HuH-7 (cell line): ENCODE measurements at regions not wholly inside any gene's neighbourhood (a gene's known extent, or its start where the extent isn't known, plus 50 kb on each side); places are given as distances from the start of the nearest gene placed in this dataset.

ENCODE experiments used
- DNase-seq: peaks from one replicate; pipeline ENCODE4 v3.0.0; 2011; ENCODE audit warnings: low spot score

GRCh38 chr13:104045907-104046306 is 979.7 kb upstream of the SLC10A2 start:
- DNase-seq, result no peak

DNA sequence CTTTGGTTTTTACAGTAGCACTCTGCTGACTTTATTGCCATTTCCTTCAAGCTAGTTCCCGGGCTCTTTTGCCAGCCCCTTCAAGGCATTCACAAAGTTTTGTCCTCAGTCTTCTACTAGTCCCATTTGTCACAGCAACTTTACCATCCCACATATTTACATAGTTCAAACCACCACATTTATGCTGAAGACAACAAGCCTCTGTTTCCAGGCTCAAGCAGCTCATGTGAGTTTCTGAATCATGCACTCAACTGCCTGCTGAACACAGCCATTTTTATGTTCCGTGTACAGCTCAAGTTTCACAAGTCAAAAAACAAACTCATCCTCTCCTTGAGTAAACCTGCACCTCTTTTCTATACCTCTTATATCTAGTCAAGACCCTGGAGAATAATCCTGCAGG is 977.0 kb upstream of the SLC10A2 start:
- no peak for DNase-seq

- DNase-seq, result no peak
Measured at GRCh38 chr13:104034891-104035290, 968.7 kb upstream of the SLC10A2 start.

GRCh38 chr13:104025303-104025702 is 959.1 kb upstream of the SLC10A2 start:
- no peak for DNase-seq

DNA sequence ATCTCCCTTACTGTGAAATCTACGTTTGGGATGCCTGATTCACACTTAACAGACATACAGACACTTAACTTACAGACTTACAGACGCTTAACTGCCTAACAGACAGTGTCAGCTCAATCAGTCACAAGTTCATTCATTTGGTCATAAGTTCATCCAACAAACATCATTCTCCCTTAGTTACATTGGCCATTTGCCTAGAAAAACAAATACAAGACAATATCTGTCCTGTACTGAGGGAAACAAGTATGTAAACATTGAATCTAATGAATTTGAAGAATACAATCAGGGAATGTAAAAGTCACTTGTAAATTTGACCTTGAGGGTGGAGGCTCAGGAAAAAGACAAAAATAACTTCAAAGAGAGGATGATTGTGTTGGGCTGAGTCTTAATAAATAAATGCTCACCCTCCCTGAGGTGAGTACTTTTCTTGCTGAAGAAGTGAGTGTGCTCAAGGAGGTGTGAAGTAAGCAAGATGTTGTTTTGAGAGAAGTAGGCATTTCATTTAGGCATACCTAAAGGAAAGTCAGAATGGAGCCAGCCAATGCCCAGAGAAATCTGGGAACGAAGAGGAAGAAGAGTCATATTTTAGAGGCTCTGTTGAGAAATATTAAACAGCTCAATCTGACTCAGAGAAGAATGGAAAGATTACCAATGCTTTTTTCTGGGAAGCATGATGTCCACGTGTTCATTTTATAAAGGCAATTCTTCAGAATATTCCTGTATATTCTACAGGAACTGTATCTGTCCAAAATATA is 958.4 kb upstream of the SLC10A2 start:
- DNase-seq, result no peak

DNA sequence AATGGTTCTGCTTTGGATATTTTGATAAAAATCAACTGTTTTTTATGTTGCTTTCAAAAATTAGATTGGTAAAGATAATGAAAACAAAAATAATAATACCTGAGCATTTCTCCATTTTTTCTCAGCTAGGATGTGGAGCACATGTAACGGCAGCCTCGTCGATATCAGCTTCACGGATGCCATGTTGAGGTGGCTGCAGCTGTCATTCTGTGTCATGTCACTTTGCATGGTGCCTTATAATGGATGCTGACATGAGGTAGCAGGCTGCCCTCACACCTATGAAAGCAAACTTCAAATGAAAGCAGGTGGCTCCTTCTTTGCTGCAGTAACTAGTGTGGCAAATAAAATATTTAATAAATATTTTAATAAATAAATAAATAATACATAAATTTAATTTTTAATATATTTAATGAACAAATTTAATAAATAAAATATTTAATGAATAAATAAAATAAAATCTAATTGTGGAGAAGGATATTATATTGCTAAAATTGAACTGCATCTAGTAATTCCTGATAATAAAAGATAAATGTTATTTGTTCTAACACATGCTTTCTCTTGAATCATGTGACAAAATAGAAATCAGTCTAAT is 955.7 kb upstream of the SLC10A2 start:
- DNase-seq, result no peak

- DNase-seq, result no peak
Measured at GRCh38 chr13:104017317-104017716, 951.1 kb upstream of the SLC10A2 start.

DNA sequence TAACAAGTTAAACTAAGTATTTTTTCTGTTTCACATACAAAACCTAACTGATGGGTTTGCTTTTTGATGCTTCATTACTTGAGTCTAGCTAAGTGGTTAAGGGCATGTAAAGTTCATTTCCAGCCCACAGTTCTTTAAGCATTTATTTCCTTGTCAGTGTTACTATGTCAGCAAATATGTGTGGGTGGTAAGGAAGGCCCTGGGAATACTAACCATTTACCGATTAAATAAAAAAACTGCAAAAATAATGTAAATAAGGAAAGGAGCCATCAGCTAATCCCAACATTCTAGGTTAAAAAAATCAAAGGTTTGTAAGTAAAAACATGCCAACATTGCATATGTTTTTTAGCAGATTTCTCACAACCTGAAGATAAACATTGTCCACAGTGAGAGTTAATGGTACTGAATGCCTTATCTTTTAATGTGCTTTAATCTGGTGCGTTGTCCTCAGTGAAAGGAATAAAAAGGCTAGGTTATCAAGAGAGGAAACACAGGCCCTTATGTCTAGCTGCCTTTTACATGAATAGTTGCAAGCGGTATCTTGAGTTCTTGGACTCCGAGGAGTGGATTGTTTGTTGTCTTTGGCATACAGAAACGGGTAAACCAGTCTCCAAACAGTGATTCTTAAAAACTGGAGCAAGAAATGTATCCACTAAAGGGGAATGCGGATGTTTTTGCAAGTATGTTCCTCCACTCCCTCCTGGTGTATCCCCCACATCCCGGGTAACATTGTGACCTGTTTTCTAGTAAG is 949.6 kb upstream of the SLC10A2 start:
- DNase-seq, result no peak

GRCh38 chr13:104014803-104015645 is 948.8 kb upstream of the SLC10A2 start:
- no peak for DNase-seq

- DNase-seq, result no peak
Measured at GRCh38 chr13:104011505-104012241, 945.5 kb upstream of the SLC10A2 start.

DNA sequence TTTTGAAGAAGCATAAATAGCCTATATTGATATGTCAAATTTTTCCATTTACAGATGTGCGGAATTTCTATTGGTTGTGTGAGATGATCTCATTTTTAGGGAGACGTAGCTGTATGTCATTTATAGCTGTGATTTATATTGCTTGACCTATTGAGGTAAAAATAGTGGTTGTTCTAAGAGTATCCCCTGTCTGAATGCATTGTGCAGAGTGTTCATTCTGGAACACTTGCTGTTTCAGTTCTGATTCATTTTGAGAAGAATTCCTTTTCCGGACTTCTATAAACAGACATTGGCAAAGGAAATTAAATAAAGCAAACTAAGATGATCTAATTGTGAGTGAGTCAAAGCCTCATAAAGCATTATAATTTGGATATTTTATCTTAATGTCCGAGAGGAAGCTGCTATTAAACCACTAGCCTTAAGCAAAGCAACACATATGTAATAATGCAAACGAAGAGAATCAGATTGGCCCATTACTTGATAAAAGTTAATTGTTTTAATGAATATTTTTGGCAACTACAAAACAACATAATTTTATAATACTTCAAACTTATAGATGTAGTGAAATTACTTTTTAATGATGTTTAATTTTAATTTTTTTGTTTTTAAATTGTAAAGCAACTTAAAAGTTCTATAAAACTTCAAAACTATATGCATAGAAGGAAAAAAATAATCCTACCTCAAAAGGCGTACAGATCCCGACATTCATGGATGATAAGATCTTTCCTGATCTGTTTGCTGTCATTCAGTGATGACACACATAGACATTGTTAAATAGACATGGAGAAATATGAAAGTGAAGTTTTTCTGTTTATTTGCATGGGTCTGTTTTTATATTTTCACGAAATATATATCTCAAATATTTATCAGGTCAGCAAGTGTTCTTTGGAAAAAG is 942.6 kb upstream of the SLC10A2 start:
- DNase-seq, result no peak

- DNase-seq, result no peak
Measured at GRCh38 chr13:104008075-104008474, 941.9 kb upstream of the SLC10A2 start.

- no peak for DNase-seq
Measured at GRCh38 chr13:104006625-104007075, 940.4 kb upstream of the SLC10A2 start.

DNA sequence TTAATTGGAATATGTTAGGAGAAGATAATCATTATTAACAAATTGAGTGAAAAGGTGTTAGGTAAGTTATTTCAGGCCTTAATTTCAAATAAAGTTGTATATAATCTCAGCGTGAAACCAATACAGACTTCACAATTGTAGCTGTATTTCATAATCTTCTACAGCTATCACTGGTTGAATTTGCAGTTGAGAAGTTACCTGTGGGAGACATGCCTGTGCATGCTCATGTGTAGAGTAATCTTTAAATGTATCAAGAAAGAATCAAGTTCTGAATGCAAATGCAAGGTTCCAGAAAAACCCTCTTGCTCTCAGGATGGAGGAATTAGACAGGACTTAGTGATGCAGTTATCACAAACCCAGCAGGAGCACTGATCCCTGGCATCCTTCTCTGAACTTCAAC is 938.4 kb upstream of the SLC10A2 start:
- no peak for DNase-seq

GRCh38 chr13:104002216-104002615 is 936.0 kb upstream of the SLC10A2 start:
- no peak for DNase-seq

- no peak for DNase-seq
Measured at GRCh38 chr13:104001766-104002165, 935.5 kb upstream of the SLC10A2 start.

DNA sequence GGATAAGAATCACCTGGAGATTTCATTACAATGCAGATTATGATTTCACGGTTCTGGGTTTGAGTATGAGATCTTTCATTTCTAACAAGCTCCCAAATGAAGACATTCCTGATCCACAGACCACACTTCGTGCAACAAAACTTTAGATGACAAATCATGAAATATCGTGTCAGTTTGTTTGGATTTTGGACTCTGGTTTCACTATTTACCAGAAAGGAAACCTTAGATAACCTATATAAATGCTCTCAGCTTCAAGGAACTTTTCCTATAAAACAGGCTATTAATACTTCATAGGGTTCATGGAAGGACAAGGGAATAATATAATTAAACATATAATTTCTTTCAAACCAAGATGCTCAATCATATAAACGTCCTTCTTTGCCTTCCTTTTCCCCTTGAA is 930.5 kb upstream of the SLC10A2 start:
- DNase-seq, result no peak

DNA sequence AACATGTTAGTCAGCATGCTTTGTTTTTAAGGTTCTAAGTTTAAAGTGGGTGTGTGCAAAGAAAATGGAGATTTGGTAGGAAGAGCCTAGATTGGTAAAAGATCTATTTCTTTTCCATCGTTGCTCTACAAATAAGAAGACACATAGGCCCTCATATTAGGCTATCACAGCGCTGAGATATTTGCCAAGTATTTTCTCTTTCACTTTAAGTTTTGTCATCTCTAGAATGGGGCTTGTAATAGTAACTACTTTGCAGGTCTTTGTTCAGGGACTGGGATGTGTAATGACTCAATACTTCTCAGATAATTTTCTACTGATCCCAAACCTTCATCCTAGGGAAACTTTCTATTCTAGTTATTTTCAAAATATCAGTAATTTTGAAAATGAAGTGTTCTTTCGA is 917.7 kb upstream of the SLC10A2 start:
- DNase-seq, result no peak

GRCh38 chr13:103976371-103976770 is 910.2 kb upstream of the SLC10A2 start:
- DNase-seq, result no peak

- no peak for DNase-seq
Measured at GRCh38 chr13:103973740-103974139, 907.5 kb upstream of the SLC10A2 start.
